OCI-LY7 (cell line): ENCODE measurements at regions not wholly inside any gene's neighbourhood (a gene's known extent, or its start where the extent isn't known, plus 50 kb on each side); places are given as distances from the start of the nearest gene placed in this dataset.

Source experiments
- BruUV-seq: library from RNA; stranded (reverse); fragments of 400-500 nt; replicated peaks from 2 replicates; lab custom pipeline; 2021; lab: Mats Ljungman, UMichigan
- CTCF ChIA-PET: fragments of 300-600 bp; sonication (Branson Sonifier 250); formaldehyde crosslinking; loops from one replicate; lab custom pipeline; 2022; ENCODE audit warnings: antibody characterized with exemption; ENCODE audit not compliant: unreplicated experiment; lab: Charles Lee
- POLR2A ChIA-PET: fragments of 300-600 bp; sonication (Branson Sonifier 250); formaldehyde crosslinking; loops from one replicate; lab custom pipeline; 2022; ENCODE audit warnings: antibody characterized with exemption; lab: Charles Lee
- DNase-seq: peaks from one replicate; pipeline ENCODE4 v3.0.0-alpha.2; 2015; ENCODE audit warnings: low spot score
- H2AFZ ChIP-seq: fragments of 200-600 bp; sonication (generic), shearing (Covaris generic); 2 replicates; pipeline ENCODE4 v1.6.1; 2014; ENCODE audit warnings: mild to moderate bottlenecking, antibody characterized with exemption, low read length, moderate library complexity
- H3K27ac ChIP-seq: fragments of 200-600 bp; sonication (generic); 2 replicates; pipeline ENCODE4 v1.5.1; 2014; ENCODE audit warnings: mixed run types, low read depth, mild to moderate bottlenecking, moderate library complexity, low read length, inconsistent platforms; ENCODE audit not compliant: poor library complexity, severe bottlenecking
- H3K36me3 ChIP-seq: fragments of 200-600 bp; sonication (generic); 2 replicates; pipeline ENCODE4 v1.6.1; 2014; ENCODE audit warnings: mild to moderate bottlenecking, antibody characterized with exemption, low read length, moderate library complexity, mixed read lengths; ENCODE audit not compliant: insufficient read depth
- H3K4me1 ChIP-seq: fragments of 200-600 bp; sonication (generic); 2 replicates; pipeline ENCODE4 v1.5.1; 2014; ENCODE audit warnings: mild to moderate bottlenecking, low read length; ENCODE audit not compliant: insufficient read depth, poor library complexity, severe bottlenecking
- H3K4me2 ChIP-seq: fragments of 200-600 bp; sonication (generic); 2 replicates; pipeline ENCODE4 v1.6.1; 2014; ENCODE audit warnings: mild to moderate bottlenecking, low read length
- H3K4me3 ChIP-seq: fragments of 200-600 bp; sonication (generic); 2 replicates; pipeline ENCODE4 v1.5.1; 2014; ENCODE audit warnings: mild to moderate bottlenecking, low read depth, low read length; ENCODE audit not compliant: poor library complexity, severe bottlenecking
- H3K79me2 ChIP-seq: fragments of 200-600 bp; sonication (generic); 2 replicates; pipeline ENCODE4 v1.6.1; 2016; ENCODE audit warnings: low read depth, mild to moderate bottlenecking, low read length, moderate library complexity, mixed read lengths; ENCODE audit not compliant: insufficient read depth
- H3K9me2 ChIP-seq: fragments of 200-600 bp; sonication (generic); 2 replicates; pipeline ENCODE4 v1.6.1; 2016; ENCODE audit warnings: mild to moderate bottlenecking, low read length, mixed read lengths; ENCODE audit not compliant: insufficient read depth
- H3K9me3 ChIP-seq: fragments of 200-600 bp; sonication (generic); 2 replicates; pipeline ENCODE4 v1.6.1; 2014; ENCODE audit warnings: mild to moderate bottlenecking, mixed run types, low read length, mixed read lengths
- H4K20me1 ChIP-seq: fragments of 200-600 bp; sonication (generic); 2 replicates; pipeline ENCODE4 v1.6.1; 2014; ENCODE audit warnings: mild to moderate bottlenecking, antibody characterized with exemption, low read length, moderate library complexity, mixed read lengths; ENCODE audit not compliant: insufficient read depth
- EZH2phosphoT487 ChIP-seq: fragments of 200-600 bp; sonication (generic); IDR thresholded peaks from 2 replicates; pipeline ENCODE4 v1.6.1; 2018; ENCODE audit warnings: low read depth, borderline replicate concordance, mild to moderate bottlenecking, mixed run types, antibody characterized with exemption, low read length, moderate library complexity, mixed read lengths
- intact Hi-C: fragments of 100-400 bp; cut with micrococcal nuclease; formaldehyde crosslinking; loops from one replicate; pipeline ENCODE4 v1.10.0; 2022; ENCODE audit not compliant: unreplicated experiment
- TF ChIP-seq, protein P1 (sequence below): fragments of 200-600 bp; sonication (generic); conservative IDR thresholded peaks from 2 replicates; pipeline ENCODE4 v1.5.1; 2014; ENCODE audit warnings: mild to moderate bottlenecking, antibody characterized with exemption, low read length, moderate library complexity, mixed read lengths

DNA sequence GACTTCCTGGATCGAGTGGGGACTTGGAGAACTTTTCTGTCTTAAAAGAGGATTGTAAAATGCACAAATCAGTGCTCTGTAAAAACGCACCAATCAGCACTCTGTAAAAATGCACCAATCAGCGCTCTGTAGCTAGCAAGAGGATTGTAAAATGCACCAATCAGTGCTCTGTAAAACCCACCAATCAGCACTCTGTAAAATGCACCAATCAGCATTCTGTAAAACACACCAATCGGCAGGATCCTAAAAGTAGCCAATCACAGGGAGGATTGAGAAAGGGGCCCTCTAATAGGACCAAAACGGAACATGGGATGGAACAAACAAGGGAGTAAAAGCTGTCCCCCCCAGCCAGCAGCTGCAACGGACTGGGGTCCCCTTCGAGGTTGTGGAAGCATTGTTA lies 587.4 kb upstream of the ALCAM start:
- Histone ChIP-seq H3K4me3 (no peak overlapping the region), H3K4me1 (no peaks in the 10 kb centered on the region), H3K9me2 (no peaks in the 10 kb centered on the region), H3K36me3 (no peaks in the 10 kb centered on the region), H3K27ac (no peak overlapping the region), H2AFZ (no peak overlapping the region), H4K20me1 (no peaks in the 10 kb centered on the region), H3K4me2 (no peak overlapping the region), H3K79me2 (no peaks in the 10 kb centered on the region), H3K9me3 (no peaks in the 10 kb centered on the region)
- intact Hi-C loops, result no loop called here
- DNase-seq, result no peak
- no TSS peak for BruUV-seq
- TF ChIP-seq EZH2phosphoT487, result no peak
- TF ChIP-seq, protein P1, sequence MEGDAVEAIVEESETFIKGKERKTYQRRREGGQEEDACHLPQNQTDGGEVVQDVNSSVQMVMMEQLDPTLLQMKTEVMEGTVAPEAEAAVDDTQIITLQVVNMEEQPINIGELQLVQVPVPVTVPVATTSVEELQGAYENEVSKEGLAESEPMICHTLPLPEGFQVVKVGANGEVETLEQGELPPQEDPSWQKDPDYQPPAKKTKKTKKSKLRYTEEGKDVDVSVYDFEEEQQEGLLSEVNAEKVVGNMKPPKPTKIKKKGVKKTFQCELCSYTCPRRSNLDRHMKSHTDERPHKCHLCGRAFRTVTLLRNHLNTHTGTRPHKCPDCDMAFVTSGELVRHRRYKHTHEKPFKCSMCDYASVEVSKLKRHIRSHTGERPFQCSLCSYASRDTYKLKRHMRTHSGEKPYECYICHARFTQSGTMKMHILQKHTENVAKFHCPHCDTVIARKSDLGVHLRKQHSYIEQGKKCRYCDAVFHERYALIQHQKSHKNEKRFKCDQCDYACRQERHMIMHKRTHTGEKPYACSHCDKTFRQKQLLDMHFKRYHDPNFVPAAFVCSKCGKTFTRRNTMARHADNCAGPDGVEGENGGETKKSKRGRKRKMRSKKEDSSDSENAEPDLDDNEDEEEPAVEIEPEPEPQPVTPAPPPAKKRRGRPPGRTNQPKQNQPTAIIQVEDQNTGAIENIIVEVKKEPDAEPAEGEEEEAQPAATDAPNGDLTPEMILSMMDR, result no peak
- ChIA-PET POLR2A (no interaction called here), CTCF (no interaction called here)

DNA sequence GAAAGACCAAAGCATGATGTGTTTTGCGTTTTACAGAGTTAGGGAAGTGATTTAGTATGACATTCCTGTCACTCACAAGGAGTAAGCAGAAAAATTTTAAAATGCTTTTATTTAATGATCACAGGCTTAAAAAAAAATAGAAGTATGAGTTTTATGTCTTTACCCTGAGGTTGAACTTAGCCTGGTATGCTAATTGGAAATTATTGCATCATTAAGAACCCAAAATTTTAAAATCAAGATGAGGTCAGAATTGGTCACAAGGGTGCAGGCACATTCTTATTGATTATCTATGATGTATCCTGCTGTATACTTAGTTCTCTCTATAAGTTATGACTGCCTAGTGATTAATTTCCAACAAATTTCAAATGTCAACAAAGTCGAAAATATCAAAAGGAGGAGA lies 585.6 kb upstream of the ALCAM start:
- POLR2A ChIA-PET, result no interaction called here
- Histone ChIP-seq H3K27ac (no peak overlapping the region), H3K4me3 (no peak overlapping the region), H3K4me2 (no peak overlapping the region), H3K36me3 (no peaks in the 10 kb centered on the region), H2AFZ (no peak overlapping the region), H3K9me3 (no peaks in the 10 kb centered on the region), H3K4me1 (no peaks in the 10 kb centered on the region), H3K9me2 (no peaks in the 10 kb centered on the region), H3K79me2 (no peaks in the 10 kb centered on the region), H4K20me1 (no peaks in the 10 kb centered on the region)
- CTCF ChIA-PET, result no interaction called here
- intact Hi-C loops, result no loop called here
- BruUV-seq, result no TSS peak
- no peak for DNase-seq
- no peak for TF ChIP-seq EZH2phosphoT487
- TF ChIP-seq, protein P1, result no peak

DNA sequence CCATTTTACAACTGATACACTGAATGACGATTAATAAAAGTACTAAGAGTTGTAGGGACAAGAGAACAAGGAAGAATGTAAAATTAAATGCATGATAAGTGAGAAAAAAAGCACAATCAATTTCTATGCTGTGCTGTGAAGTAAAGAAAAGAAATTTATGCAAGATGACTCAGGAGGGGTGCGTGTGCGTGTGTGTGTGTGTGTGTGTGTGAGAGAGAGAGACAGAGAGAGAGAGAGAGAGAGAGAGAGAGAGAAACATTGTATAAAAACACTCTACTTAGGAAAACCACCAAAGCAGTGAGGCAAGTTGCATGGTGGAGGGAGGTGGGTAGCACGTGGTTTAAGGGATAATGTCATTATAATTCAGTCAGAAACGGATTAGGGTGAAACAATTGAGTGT lies 580.8 kb upstream of the ALCAM start:
- H4K20me1 ChIP-seq, result no peaks in the 10 kb centered on the region
- no TSS peak for BruUV-seq
- intact Hi-C loops, result no loop called here

More for the DNA sequence above, 580.8 kb upstream of the ALCAM start:
- no peak overlapping the region for H3K4me3 ChIP-seq
- TF ChIP-seq EZH2phosphoT487, result no peak
- TF ChIP-seq, protein P1, result no peak
- H3K9me3 ChIP-seq, result no peaks in the 10 kb centered on the region
- H2AFZ ChIP-seq, result no peak overlapping the region
- CTCF ChIA-PET, result no interaction called here
- no peaks in the 10 kb centered on the region for H3K4me1 ChIP-seq
- no peak for DNase-seq
- H3K79me2 ChIP-seq, result no peaks in the 10 kb centered on the region
- H3K4me2 ChIP-seq, result no peak overlapping the region
- no peaks in the 10 kb centered on the region for H3K9me2 ChIP-seq
- H3K36me3 ChIP-seq, result no peaks in the 10 kb centered on the region
- no peak overlapping the region for H3K27ac ChIP-seq
- POLR2A ChIA-PET, result no interaction called here
